ENCODE measurements at regions not wholly inside any gene's neighbourhood (a gene's known extent, or its start where the extent isn't known, plus 50 kb on each side); places are given as distances from the start of the nearest gene placed in this dataset.

DNA sequence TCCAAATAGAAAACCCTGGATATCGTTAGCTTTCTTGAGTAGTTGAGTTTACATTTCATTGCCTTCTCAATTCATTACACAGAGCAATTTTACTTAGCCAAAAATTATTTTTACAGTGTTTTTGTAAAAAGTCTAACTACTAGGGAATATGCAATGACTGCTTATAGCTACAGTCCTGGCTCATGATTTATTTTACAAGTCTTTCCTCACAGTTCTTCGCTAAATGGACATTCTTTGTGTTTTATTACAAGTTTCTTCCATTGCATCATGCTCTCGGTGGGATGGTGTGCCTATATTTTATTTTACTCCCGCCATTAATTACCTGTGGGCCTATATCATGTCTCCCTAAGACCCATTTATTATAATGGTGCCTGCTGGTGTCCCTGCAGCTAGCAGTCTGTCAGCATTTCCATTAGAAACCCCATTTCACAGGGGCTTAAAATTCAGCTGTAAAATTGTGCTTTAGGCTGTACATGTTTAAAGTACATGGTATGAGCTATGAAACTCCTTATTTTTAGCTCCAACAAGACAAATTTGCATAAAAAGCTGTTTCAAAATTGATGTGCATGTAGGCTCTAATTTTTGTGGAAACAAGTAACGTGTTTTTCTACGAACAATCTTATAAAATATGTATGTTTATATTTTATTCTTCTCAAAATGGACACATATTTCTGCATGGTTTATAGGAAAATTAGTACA lies 227.4 kb downstream of the SLC7A11 start:
- DNase-seq = no peak

DNA sequence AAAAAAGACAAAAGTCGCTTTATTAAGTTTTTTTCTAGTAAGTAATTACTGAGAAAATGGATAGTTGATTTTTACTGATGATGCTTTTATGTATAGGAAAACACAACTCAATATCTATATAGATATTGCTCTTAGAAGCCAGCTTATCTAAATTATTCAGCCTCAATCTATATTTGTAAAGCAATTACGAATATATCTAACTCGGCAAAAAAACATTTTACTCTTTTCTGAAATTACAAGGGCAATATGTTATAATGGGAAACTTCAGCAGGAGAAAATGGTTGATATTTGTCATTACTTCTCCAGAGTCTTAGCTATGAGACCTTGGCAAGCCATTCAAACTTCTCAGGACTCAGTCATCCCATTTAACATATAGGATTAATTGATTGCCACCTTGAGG lies 228.5 kb downstream of the SLC7A11 start:
- DNase-seq = no peak

GRCh38 chr4:138010639-138011038 lies 231.5 kb downstream of the SLC7A11 start:
- DNase-seq = no peak

- no peak for DNase-seq
These were observed 234.6 kb downstream of the SLC7A11 start for GRCh38 chr4:138007572-138007971.

- no peak for DNase-seq
These were observed 236.7 kb downstream of the SLC7A11 start for GRCh38 chr4:138005486-138005885.

DNA sequence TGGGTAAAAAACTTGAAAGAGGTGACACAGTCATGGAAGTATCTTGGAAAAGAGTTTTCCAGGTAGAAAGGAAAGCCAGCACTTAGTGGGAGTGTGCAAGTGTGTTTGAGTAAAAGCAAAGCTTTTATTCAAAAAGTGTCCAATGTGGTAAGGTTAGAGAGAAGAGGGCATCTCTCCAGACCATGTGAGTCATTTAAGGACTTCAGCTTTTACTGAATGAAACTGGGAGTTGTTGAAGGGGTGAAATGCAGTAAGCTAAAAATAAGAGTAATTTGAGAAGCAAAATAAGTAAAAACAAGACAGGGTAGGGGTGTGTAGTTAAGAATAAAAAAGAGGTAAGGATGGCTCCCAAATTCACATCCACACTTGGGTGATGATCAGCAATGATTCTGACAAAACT lies 238.9 kb downstream of the SLC7A11 start:
- no peak for DNase-seq

- no peak for DNase-seq
These were observed 243.3 kb downstream of the SLC7A11 start for GRCh38 chr4:137998666-137999429.

- no peak for DNase-seq
These were observed 244.7 kb downstream of the SLC7A11 start for GRCh38 chr4:137997496-137997895.

DNA sequence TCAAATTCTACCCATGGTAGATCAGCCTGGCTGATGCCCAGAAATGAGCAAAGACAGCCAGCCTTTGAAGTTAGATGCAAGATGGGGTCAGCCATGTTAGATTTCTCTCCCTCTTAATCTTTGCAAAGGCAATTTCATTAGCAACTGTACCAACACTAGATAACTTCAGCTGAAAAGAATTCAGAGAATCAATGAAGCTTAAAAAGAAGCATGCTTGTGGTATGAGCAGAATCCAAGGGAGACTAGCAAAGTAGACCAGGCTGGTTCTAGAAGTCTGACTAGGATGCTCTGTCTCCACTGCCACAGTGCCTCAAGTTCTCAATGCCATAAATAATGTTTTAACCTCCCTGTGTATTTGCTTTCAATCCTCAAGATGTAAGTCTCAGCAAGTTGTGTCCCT lies 247.3 kb downstream of the SLC7A11 start:
- no peak for DNase-seq

GRCh38 chr4:137993232-137993631 lies 248.9 kb downstream of the SLC7A11 start:
- DNase-seq = no peak

GRCh38 chr4:137981277-137981676 lies 260.9 kb downstream of the SLC7A11 start:
- no peak for DNase-seq

DNA sequence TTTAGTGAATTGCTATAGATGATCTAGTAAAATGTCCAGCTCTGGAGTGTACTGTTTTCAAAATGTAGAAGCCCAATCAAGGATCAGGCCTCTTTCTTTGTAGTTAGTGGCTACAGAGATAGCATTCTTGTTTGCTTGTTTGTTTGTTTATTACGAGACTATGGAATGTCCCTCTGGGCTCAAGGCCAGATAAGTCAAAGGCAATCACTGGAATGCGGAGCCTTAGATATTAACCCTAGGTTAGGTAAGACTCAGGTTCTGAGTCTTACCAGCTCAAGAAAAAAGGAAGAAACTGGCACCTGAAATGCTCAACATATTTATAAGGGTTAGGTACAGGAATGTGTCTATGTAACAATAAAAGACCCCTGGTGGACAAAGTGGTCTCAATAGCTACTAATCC lies 261.5 kb downstream of the SLC7A11 start:
- no peak for DNase-seq

- no peak for DNase-seq
These were observed 262.2 kb downstream of the SLC7A11 start for GRCh38 chr4:137979938-137980337.

DNA sequence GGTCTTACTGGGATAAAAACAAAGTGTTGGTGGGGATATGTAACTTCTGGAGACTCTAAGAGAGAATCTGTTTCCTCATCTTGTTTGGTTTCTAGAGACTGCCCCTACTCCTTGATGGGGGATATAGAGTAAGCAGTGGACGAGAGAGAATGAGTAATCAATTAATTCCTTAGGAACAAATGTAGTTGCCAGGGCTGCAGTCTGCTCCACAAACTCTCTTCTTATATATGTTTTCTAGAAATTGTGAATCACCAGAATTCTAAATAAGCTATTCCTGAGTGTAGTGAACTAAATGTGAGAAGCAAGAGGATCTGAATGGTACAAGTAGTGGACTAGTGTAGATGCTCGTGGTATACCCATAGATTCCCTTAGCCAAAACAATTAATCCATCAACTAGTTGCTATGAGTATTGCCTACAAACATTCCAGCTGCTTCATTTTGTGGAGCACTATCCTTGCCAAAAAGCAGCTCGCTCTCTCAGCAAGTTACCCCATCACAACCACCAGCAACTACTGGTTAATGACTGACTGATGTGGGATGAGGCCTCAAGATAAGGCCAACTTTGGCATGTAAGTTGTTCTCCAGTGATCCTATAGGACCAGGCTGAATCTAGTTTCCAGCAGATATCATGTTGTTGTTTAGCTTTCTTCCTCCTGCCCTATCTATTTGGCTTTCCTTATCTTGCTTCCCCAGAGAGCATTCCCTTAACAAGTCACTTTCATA lies 273.0 kb downstream of the SLC7A11 start:
- DNase-seq = no peak

- DNase-seq = no peak
These were observed 274.5 kb downstream of the SLC7A11 start for GRCh38 chr4:137967480-137968190.

- no peak for DNase-seq
These were observed 275.6 kb downstream of the SLC7A11 start for GRCh38 chr4:137966504-137966903.

GRCh38 chr4:137961051-137961438 lies 281.1 kb downstream of the SLC7A11 start:
- no peak for DNase-seq

DNA sequence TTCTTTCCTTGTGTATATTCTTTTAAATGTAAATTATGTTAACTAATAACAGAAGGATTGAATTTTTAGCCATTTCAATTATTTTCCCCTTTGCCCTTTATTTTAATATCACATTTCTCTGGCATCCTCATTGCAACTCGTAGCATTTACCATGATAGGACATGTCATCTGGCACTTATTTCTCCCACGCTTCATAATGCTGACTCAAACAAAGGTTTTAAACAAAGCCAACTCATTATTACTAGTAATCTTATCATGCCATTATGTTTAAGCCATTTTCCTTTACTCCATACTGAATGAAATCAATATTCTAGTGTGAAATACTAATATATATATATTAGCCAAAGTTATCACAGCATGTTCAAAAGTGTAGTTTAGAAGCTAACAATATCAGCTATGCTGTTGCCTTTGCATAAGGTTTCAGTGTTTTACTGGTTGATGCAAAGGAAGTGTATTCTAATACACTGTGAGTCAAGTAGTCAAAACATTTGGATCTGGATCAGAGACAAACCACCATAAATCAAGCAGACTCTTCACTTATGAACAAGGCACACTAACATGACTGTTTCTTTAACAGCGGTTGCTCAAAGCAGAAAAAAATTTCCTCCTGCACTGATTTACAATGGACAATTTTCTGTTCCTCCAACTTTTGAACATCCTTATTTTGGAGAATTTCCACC lies 281.6 kb downstream of the SLC7A11 start:
- DNase-seq = no peak

DNA sequence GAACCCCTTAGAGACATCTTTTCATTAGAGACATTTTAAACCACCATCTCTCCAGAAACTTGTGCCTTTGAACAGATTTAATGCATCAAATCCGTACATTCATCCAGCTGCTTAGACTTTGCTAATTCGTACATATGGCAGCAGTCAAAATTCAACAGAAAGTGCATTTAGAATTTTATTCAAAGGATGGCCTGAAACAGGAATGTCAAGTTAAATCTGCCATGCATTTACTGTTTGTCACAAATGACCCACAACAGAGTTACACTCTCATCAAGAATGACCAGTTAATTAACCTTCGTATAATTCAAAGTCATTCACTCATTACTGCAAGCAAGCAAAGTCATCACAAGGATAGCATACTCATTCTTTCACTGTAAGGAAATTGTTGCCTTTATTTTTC lies 284.3 kb downstream of the SLC7A11 start:
- DNase-seq = no peak

DNA sequence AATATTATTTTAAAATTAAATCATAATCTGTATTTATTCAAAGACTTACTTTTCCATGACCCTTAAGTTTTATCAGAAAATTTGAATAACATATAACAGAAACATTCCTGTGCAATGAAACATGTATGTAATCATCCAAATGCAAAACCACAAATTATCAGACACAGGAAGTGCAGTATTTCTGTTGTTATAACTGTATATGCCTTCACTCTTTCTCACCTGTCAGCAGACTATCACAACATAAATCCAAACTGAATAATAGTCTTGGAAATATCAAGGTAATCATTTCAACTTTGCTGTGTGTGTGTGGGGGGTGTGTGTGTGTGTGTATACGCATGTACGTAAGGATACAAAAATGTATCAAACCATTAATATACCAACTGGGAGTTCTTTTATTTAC lies 285.9 kb downstream of the SLC7A11 start:
- DNase-seq = no peak

- no peak for DNase-seq
These were observed 286.6 kb downstream of the SLC7A11 start for GRCh38 chr4:137955595-137955994.

- no peak for DNase-seq
These were observed 290.0 kb downstream of the SLC7A11 start for GRCh38 chr4:137952116-137952515.

GRCh38 chr4:137950286-137950685 lies 291.9 kb downstream of the SLC7A11 start:
- DNase-seq = no peak
